ENCODE measurements at regions not wholly inside any gene's neighbourhood (a gene's known extent, or its start where the extent isn't known, plus 50 kb on each side); places are given as distances from the start of the nearest gene placed in this dataset.

GRCh38 chr6:54040545-54040944, 70.7 kb upstream of the MLIP start:
- H3K27ac ChIP-seq (ENCODE audit: low read depth in 1 of 2, low read length in 2 of 2) = no peak overlapping the region
- H3K36me3 ChIP-seq (ENCODE audit: control insufficient read depth in 4 of 4, insufficient read depth in 3 of 4, low read depth in 1 of 4, low read length in 3 of 4) = no peaks in the 10 kb centered on the region
- H3K9ac ChIP-seq (ENCODE audit: low read depth in 1 of 2, low read length in 2 of 2) = no peak overlapping the region
- no peak for TF ChIP-seq HNF4A (conservative IDR thresholded peaks at IDR 0.05)
- no peak for TF ChIP-seq EGR1 (IDR thresholded peaks at IDR 0.05; ENCODE audit: low read depth in 2 of 2)
- no peak for TF ChIP-seq HNF4G (IDR thresholded peaks at IDR 0.05)
- TF ChIP-seq FOXA1 (IDR thresholded peaks at IDR 0.05) = no peak
- no peak for TF ChIP-seq SP1 (IDR thresholded peaks at IDR 0.05)
- TF ChIP-seq, protein P1, sequence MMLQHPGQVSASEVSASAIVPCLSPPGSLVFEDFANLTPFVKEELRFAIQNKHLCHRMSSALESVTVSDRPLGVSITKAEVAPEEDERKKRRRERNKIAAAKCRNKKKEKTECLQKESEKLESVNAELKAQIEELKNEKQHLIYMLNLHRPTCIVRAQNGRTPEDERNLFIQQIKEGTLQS (IDR thresholded peaks at IDR 0.05) = no peak
- TF ChIP-seq, protein P2, sequence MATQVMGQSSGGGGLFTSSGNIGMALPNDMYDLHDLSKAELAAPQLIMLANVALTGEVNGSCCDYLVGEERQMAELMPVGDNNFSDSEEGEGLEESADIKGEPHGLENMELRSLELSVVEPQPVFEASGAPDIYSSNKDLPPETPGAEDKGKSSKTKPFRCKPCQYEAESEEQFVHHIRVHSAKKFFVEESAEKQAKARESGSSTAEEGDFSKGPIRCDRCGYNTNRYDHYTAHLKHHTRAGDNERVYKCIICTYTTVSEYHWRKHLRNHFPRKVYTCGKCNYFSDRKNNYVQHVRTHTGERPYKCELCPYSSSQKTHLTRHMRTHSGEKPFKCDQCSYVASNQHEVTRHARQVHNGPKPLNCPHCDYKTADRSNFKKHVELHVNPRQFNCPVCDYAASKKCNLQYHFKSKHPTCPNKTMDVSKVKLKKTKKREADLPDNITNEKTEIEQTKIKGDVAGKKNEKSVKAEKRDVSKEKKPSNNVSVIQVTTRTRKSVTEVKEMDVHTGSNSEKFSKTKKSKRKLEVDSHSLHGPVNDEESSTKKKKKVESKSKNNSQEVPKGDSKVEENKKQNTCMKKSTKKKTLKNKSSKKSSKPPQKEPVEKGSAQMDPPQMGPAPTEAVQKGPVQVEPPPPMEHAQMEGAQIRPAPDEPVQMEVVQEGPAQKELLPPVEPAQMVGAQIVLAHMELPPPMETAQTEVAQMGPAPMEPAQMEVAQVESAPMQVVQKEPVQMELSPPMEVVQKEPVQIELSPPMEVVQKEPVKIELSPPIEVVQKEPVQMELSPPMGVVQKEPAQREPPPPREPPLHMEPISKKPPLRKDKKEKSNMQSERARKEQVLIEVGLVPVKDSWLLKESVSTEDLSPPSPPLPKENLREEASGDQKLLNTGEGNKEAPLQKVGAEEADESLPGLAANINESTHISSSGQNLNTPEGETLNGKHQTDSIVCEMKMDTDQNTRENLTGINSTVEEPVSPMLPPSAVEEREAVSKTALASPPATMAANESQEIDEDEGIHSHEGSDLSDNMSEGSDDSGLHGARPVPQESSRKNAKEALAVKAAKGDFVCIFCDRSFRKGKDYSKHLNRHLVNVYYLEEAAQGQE (IDR thresholded peaks at IDR 0.05) = no peak
- TF ChIP-seq RAD21 (IDR thresholded peaks at IDR 0.05) = no peak
- no peak for TF ChIP-seq YY1 (IDR thresholded peaks at IDR 0.05)
- no peak for TF ChIP-seq GABPA (IDR thresholded peaks at IDR 0.05 in 1 of 2, conservative IDR thresholded peaks at IDR 0.05 in 1 of 2)
- TF ChIP-seq JUND (IDR thresholded peaks at IDR 0.05) = no peak
- TF ChIP-seq RXRA (IDR thresholded peaks at IDR 0.05) = no peak
- TF ChIP-seq FOXA2 (IDR thresholded peaks at IDR 0.05) = no peak
- TF ChIP-seq TAF1 (conservative IDR thresholded peaks at IDR 0.05) = no peak
- TF ChIP-seq, protein P3, sequence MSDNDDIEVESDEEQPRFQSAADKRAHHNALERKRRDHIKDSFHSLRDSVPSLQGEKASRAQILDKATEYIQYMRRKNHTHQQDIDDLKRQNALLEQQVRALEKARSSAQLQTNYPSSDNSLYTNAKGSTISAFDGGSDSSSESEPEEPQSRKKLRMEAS (IDR thresholded peaks at IDR 0.05) = no peak
- no peak for TF ChIP-seq CTCF (IDR thresholded peaks at IDR 0.05; ENCODE audit: low read depth, low read length, missing input control)
- no peaks in the 10 kb centered on the region for H3K27me3 ChIP-seq (ENCODE audit: control insufficient read depth in 4 of 4, insufficient read depth in 4 of 4, low read length in 3 of 4)
- H3K9me3 ChIP-seq (ENCODE audit: control insufficient read depth in 4 of 4, low read length in 3 of 4) = no peaks in the 10 kb centered on the region
- DNase-seq (ENCODE audit: low spot score) = no peak
- H3K4me1 ChIP-seq (ENCODE audit: control insufficient read depth in 4 of 4, insufficient read depth in 4 of 4, low read length in 3 of 4) = peaks cover 0 to 15% (median 7%) of the 10 kb centered on the region in 4 donors
- no peak overlapping the region for H3K4me3 ChIP-seq (ENCODE audit: low read depth in 1 of 3, low read length in 3 of 3)

- Histone ChIP-seq H3K27ac (ENCODE audit: low read depth in 1 of 2, low read length in 2 of 2) (no peak overlapping the region), H3K4me1 (ENCODE audit: control insufficient read depth in 4 of 4, insufficient read depth in 4 of 4, low read length in 3 of 4) (peaks cover 0 to 15% (median 7%) of the 10 kb centered on the region in 4 donors), H3K9me3 (ENCODE audit: control insufficient read depth in 4 of 4, low read length in 3 of 4) (no peaks in the 10 kb centered on the region), H3K36me3 (ENCODE audit: control insufficient read depth in 4 of 4, insufficient read depth in 3 of 4, low read depth in 1 of 4, low read length in 3 of 4) (no peaks in the 10 kb centered on the region), H3K4me3 (ENCODE audit: low read depth in 1 of 3, low read length in 3 of 3) (no peak overlapping the region), H3K9ac (ENCODE audit: low read depth in 1 of 2, low read length in 2 of 2) (no peak overlapping the region), H3K27me3 (ENCODE audit: control insufficient read depth in 4 of 4, insufficient read depth in 4 of 4, low read length in 3 of 4) (no peaks in the 10 kb centered on the region)
- WGBS = 79% methylated on average over 2 of the region's 2 CpGs
- DNase-seq (ENCODE audit: low spot score) = no peak
- TF ChIP-seq FOXA1 (IDR thresholded peaks at IDR 0.05) (no peak), HNF4A (conservative IDR thresholded peaks at IDR 0.05) (no peak), HNF4G (IDR thresholded peaks at IDR 0.05) (no peak)
Measured at GRCh38 chr6:54041239-54041638, 70.0 kb upstream of the MLIP start.
